ENCODE measurements at regions not wholly inside any gene's neighbourhood (a gene's known extent, or its start where the extent isn't known, plus 50 kb on each side); places are given as distances from the start of the nearest gene placed in this dataset.

DNA sequence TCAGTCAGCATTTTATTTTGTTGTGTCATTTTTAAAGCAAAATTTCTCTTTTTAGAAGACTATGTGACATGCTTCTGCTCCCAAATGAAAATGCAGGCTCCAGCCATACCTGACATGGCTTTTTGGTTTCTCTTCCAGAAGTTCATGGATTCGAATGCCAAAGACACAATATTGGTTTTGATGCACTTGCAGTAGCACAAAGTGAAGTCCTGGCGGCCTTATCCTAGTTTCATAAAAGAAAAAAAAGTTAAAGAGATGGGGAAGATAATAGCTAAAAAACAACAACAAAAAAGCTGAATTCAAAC is 62.7 kb downstream of the NR2F2 start:
- Histone ChIP-seq H3K9ac (replicated peaks; ENCODE audit: extremely low read depth, insufficient read depth, low read length) (no peak overlapping the region), H3K27ac (ENCODE audit: insufficient read depth, low read depth, low read length) (no peak overlapping the region), H3K79me2 (ENCODE audit: control insufficient read depth, insufficient read depth, low read length) (no peaks in the 10 kb centered on the region), H3K9me3 (replicated peaks; ENCODE audit: control insufficient read depth, insufficient read depth, low read length) (no peaks in the 10 kb centered on the region), H3K4me3 (replicated peaks in 1 of 3; ENCODE audit: insufficient read depth in 1 of 3, low read depth in 1 of 3, low read length in 3 of 3) (no peak overlapping the region), H3K27me3 (ENCODE audit: control insufficient read depth in 2 of 2, insufficient read depth in 2 of 2, low read length in 2 of 2) (no peaks in the 10 kb centered on the region), H4K20me1 (replicated peaks; ENCODE audit: control insufficient read depth, extremely low read depth, insufficient read depth, low read length) (no peaks in the 10 kb centered on the region), H3K9me1 (replicated peaks; ENCODE audit: control insufficient read depth, extremely low read depth, insufficient read depth, low read length) (no peaks in the 10 kb centered on the region), H3K4me2 (ENCODE audit: insufficient read depth, low read length) (no peak overlapping the region), H2AFZ (ENCODE audit: low read depth, low read length) (no peak overlapping the region), H3K36me3 (ENCODE audit: control insufficient read depth in 2 of 2, extremely low read depth in 1 of 2, insufficient read depth in 2 of 2, low read length in 2 of 2) (no peaks in the 10 kb centered on the region), H3K4me1 (ENCODE audit: control insufficient read depth, extremely low read depth, insufficient read depth, low read length) (no peaks in the 10 kb centered on the region)
- intact Hi-C loops (cut with micrococcal nuclease) (no loop called here), dilution Hi-C loops (cut with MboI; ENCODE audit: extremely low pct_ligation_motif_present, low sequenced_read_pairs) (no loop called here)
- POLR2A ChIA-PET = no interaction called here
- BruUV-seq (replicated peaks) = no TSS peak
- no peak for DNase-seq (ENCODE audit: low read depth, low spot score)
- FAIRE-seq = no peak
- TF ChIP-seq FOS (IDR thresholded peaks at IDR 0.05; ENCODE audit: borderline replicate concordance, insufficient read depth, low read length) (no peak), CTCF (IDR thresholded peaks at IDR 0.05; ENCODE audit: extremely low read depth in 1 of 2, insufficient read depth in 1 of 2, low read depth in 1 of 2, low read length in 2 of 2) (no peak), MYC (IDR thresholded peaks at IDR 0.05; ENCODE audit: low read depth, low read length) (no peak), POLR2A (IDR thresholded peaks at IDR 0.05; ENCODE audit: low read depth, low read length) (no peak), EZH2 (IDR thresholded peaks at IDR 0.05; ENCODE audit: borderline replicate concordance, low read depth, low read length, severe bottlenecking) (no peak), GATA2 (IDR thresholded peaks at IDR 0.05; ENCODE audit: insufficient read depth, insufficient read length, low read depth, low read length) (no peak), JUN (IDR thresholded peaks at IDR 0.05; ENCODE audit: borderline replicate concordance, insufficient read depth, insufficient read length, low read depth) (no peak), POLR2AphosphoS5 (IDR thresholded peaks at IDR 0.05; ENCODE audit: insufficient read depth, low read depth, low read length) (no peak)
- TF ChIP-seq, protein P1, sequence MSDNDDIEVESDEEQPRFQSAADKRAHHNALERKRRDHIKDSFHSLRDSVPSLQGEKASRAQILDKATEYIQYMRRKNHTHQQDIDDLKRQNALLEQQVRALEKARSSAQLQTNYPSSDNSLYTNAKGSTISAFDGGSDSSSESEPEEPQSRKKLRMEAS (IDR thresholded peaks at IDR 0.05; ENCODE audit: insufficient read depth, insufficient read length) = no peak
- CTCF ChIA-PET = no interaction called here

Data from endothelial cell of umbilical vein (primary cell).